ENCODE measurements at regions not wholly inside any gene's neighbourhood (a gene's known extent, or its start where the extent isn't known, plus 50 kb on each side); places are given as distances from the start of the nearest gene placed in this dataset.

GRCh38 chr4:81990898-81991297, 382.9 kb downstream of the HNRNPD start:
- TF ChIP-seq, protein P1, sequence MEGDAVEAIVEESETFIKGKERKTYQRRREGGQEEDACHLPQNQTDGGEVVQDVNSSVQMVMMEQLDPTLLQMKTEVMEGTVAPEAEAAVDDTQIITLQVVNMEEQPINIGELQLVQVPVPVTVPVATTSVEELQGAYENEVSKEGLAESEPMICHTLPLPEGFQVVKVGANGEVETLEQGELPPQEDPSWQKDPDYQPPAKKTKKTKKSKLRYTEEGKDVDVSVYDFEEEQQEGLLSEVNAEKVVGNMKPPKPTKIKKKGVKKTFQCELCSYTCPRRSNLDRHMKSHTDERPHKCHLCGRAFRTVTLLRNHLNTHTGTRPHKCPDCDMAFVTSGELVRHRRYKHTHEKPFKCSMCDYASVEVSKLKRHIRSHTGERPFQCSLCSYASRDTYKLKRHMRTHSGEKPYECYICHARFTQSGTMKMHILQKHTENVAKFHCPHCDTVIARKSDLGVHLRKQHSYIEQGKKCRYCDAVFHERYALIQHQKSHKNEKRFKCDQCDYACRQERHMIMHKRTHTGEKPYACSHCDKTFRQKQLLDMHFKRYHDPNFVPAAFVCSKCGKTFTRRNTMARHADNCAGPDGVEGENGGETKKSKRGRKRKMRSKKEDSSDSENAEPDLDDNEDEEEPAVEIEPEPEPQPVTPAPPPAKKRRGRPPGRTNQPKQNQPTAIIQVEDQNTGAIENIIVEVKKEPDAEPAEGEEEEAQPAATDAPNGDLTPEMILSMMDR (IDR thresholded peaks at IDR 0.05), result no peak
- TF ChIP-seq POLR2A (IDR thresholded peaks at IDR 0.05), result no peak
